GM19351 (cell line): ENCODE measurements at regions not wholly inside any gene's neighbourhood (a gene's known extent, or its start where the extent isn't known, plus 50 kb on each side); places are given as distances from the start of the nearest gene placed in this dataset.

ENCODE experiments used
- ATAC-seq: cut with Tn5 transposase; IDR thresholded peaks from one replicate; pipeline ENCODE4 v1.9.1; 2021; ENCODE audit warnings: mild to moderate bottlenecking, moderate library complexity; ENCODE audit not compliant: unreplicated experiment

DNA sequence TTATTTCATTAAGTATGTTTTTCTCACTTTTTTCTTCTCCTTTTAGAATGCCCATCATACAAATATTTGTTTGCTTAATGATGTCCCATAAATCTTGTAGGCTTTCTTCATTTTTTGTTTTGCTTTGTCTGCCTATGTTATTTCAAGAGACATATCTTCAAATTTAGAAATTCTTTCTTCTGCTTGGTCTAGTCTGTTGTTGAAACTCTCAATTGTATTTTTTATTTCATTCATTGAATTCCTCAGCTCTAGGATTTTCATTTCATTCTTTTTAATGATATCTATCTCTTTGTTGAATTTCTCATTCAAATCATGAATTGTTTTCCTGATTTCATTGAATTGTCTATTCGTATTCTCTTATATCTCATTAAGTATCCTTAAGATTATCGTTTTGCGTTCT is 125.1 kb upstream of the VIPR2 start:
- ATAC-seq, result no peak

DNA sequence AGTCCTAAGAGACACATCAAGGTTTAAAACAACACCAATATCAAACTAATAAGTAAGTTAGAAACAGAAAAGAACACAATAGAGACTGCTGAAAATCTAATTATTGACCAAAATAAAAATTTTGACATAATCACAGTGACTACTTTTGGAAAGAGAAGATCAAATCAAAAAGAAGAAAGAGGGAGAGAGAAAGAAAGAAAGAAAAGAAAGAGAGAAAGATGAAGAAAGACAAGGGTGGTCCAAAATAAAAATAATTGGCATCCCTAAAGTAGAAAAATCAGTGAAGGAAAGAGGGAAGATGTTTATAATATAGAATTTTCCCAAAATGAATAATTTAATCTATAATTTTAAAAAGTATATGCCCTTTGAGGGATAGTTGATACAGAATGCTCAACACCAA is 118.8 kb upstream of the VIPR2 start:
- no peak for ATAC-seq

DNA sequence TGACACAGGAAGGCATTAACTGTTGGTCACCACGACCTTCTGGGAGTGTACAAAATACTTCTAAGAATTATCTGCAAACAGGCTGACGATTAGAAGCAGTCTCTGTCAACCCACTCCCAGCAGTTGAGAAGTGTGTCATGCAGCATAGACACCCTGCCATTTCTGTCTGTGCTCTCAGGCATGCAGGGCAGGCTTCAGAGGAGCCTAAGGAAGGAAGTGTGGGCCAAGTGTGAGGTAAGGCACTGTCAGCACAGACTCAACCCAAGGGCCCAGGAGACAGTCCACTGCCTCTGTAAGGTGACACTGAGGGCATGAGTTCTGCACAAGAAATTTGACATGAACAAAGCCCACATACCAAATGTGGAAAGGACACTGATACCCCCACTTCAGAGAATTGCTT is 109.0 kb upstream of the VIPR2 start:
- ATAC-seq, result no peak

DNA sequence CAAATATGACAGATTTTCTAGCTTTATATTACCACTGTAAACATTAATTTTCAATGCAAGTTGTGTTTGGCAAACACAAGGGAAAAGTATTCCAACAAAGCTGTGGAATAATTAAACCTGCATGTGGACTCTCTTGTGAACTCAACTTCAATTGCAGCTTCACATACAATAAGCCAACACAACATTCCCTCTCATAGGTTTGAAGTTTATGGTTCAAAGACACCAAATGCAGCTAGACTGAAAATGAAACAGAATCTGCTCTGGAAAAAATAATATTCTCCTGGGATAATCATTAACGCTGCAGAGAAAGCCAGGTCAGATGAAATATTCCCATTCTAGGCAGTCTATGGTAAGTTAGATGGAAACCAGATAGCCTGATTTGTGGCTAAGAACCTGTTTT is 105.8 kb upstream of the VIPR2 start:
- no peak for ATAC-seq

DNA sequence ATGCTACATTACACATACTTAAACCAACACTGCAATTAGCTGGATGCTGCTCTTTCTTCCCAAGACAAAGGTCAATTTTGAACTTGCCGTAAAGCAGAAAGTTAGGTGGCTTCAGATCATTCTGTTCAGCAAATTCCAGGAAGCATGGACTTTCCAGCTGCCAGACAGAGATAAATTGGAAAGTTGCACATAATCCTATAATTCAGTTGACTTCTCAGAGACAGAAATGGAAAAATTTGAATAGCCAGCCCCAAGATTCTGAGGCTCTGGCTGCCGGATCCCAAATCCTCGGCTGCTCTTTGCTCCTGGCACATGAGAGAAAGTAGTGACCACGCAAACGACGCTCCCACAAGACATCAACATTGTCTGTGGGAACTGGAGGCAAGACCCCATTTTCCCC is 105.0 kb upstream of the VIPR2 start:
- ATAC-seq, result no peak

DNA sequence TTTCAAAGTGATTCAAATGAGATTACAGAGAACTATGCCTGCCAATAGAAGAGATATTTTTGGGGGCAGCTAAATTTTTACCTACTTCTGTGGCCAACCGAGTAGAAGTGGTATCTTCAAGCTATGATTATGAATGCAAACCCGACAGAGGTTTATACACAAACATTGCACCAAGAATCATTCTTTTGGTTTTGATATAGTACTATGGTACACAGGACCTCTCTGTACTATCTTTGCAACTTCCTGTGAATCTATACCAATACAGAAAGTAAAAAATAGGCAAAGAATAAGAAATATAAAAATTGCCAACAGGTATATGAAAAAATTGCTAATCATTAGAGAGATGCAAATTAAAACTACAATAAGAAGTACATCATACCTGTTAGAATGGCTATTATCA is 103.2 kb upstream of the VIPR2 start:
- ATAC-seq, result no peak

DNA sequence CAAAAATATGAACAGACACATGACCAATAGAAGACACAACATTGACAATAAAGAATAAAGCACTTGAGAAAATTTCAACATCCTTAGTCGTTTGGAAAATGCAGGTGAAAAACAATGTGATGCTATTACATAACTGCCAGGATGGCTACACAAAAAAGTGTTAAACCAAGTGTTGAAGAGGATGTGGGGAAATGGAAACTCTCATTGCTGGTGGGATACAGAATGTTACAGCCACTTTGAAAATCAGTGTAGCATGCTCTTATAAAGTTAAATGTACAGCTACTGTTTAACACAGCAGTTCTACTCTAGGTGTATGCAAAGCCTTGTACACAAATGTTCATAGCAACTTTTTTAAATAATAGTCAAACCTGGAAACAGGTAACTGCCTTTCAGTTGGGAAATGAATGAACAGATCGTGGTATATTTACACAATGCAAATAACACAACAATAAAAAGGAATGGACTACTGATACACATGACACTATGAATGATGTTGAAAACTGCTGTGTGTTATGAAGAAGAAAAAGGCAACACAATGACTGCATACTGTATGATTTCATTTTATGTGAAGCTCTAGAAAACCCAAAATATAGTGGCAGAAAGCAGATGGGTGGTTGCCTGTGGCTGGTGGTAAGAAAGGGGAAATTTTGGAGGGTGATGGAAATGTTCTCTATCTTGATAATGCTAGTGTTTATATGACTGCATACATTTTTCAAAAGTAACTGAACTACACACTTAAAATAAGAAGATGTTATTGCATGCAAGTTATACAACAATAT is 102.2 kb upstream of the VIPR2 start:
- ATAC-seq, result no peak

DNA sequence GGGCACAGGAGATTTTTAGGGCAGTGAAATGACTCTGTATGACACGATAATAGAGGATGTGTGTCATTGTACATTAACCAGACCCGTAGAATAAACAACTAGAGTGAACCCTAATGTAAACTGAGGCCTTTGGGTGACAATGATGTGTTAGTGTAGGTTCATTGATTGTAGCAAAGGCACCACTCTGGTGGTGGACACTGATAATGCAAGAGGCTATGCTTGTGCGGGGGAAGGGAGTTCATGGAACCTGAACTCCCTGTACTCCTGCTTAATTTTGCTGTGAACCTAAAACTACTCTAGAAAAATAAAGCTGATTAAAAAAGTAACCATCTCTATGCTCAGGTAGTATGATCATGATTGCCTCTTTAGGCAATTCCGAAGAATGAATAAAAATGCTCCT is 96.3 kb upstream of the VIPR2 start:
- ATAC-seq, result no peak

DNA sequence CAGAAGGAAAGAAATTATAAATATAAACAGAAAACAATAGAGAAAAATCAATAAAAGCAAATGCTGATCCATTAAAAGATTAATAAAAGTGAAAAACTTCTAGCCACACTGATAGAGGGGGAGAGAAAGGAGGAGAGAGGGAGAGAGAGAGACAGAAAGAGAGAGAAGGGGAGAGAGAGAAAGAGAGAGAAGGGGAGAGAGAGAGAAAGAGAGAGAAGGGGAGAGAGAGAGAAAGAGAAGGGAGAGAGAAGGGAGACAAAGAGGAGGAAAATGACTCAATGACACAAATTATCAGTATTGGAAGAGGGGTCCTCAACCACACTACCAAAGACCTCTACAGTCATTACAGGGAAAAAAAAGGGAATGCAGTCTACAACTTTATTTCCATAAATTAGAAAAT is 94.4 kb upstream of the VIPR2 start:
- no peak for ATAC-seq

DNA sequence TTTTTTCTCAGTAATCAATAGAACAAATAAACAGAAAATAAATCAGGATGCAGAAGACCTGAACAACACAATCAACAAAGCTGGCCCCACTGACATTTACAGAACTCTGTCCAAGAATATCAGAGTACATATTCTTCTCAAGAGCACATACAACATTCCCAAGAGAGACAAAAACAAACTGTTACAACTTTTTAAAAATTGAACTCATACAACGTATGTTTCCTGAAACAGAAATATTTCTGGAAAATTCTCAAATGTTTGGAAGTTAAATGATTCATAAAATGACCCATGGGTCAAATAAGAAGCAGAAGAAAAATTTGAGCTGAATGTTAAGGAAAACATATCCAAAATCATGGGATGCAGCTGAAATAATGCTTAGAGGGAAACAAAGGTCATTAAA is 93.9 kb upstream of the VIPR2 start:
- no peak for ATAC-seq

DNA sequence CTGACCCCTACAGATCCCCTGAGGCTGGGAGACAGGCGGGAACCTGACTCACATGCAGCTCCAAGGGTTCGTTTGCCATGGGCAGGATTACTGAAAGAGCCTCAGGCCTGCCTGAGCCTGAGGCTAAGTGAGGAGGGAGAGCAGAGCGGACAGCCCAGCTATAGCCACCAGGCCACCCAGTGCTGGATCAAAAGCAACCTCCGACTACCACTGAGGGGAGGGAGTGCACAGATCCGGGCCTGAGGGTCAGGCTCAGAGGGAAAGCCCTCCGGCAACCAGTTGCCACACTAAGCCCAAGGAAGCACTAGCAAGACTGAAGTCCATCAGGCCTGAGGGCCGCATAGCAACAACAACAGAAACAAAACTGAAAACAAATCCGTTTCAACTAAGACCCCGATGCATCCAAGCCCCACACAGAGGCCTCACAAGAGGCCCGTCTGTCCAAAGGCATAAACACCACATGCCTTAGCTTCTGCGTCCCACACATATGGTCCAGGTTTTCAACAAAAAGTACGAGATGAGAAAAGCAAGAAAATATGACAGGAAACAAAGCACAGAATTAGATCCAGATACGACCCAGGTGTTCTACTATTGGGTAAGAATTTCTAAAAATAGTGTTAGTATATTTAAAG is 92.5 kb upstream of the VIPR2 start:
- no peak for ATAC-seq

DNA sequence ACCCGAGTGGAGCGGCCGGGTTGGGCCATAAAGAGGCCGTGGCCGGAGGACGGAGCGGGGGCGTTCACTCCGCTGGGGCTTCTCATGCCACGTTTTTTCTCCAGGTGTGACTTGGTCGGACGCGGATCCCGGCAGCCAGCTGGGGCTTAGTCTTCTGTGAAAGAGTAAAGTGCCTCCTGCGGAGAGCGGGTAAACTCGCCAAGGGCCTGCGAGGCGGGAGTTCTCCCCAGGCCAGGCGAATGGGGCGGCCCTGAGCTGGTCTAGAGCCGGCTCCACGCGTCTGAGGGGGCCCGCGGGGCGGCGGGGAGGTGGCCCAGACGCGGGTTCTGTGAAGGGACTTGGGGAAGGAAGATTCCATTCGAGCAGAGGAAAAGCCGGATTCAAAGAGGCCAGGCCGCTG is 86.3 kb upstream of the VIPR2 start:
- ATAC-seq, result no peak

DNA sequence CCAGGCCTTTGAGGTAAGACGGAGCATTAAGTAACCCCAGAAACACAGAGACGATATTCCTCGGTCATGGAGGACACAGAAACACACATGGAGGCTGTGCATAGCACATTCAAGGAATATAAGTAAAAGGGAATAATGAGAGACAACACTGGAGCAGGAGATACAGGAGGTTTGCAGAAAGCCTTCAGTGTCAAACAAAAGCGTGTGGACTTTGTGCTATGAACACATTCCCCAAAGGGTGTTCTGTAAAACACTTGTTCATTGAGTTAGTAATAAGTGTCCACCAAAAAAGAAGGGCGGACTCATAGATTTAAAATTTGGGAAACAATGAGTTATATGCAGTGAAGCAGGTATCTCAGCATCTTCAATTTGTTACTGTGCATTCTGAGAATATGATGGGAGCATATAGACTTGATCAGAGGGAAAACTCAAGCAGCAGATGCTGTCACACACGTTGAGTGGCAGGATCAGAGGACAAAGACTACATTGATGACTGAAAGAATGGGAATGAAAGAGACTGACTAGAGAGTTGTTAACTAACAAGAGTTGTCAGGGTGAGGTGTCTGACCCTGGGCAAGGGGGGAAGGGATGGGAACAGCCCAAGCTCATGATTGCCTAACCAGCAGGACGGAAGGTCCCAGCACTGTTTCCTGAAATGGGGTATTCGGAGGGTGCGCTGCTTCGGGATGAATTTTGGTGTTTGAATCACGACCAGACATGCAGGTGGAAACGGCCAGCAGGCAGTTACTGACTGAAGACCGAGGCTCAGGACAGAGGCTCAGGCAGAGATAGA is 85.2 kb upstream of the VIPR2 start:
- ATAC-seq, result no peak

DNA sequence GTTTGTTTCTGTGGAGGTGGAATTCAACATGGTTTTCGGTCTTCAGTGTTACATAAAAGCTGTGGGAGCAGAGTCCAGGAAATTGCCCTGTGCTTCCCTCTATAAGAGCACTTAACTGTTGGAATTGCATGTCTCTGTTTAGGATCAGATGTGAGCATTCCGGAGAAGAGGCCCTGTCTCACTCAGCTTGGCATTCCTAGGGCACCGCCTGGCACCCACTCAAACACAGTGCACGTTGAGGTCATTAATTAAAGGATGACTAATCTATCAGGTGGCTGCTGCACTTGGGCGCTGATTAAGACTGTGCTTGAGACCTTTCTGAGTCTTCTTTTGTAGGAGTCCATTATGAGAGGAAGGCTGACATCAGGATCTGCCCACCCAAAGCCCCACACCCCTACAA is 82.8 kb upstream of the VIPR2 start:
- ATAC-seq, result no peak

DNA sequence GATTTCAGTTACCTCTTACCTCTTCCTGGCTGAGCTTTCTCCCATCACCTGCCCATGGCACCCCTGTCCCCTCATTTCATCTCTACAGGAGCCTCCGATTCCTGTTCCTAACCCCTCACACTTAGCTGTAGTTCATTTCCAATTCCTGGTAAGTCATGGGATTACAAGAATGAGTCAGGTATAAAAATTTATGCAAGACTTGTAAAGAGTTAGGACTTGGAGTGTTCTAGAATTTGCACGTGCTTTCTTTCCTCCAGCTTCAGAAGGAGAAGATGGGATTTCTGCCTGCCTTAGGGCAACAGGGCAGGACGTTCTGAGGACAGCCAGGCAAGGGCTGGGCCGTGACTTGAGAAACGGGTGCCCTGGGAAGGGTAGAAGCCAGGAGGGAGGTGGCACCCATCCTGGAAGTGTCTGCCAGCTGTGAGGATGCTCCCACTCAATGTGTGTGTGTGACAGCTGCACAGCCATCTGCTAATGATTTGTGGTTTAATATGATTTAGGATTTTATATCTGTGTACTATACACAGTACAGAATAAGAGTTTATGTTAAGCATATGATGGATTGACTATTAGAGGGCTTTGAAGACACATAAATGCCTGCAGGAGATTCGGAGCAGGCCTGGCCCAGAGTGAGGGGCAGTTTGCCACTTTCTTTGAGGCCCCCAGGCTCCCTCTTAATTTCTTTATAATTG is 81.5 kb upstream of the VIPR2 start:
- no peak for ATAC-seq

DNA sequence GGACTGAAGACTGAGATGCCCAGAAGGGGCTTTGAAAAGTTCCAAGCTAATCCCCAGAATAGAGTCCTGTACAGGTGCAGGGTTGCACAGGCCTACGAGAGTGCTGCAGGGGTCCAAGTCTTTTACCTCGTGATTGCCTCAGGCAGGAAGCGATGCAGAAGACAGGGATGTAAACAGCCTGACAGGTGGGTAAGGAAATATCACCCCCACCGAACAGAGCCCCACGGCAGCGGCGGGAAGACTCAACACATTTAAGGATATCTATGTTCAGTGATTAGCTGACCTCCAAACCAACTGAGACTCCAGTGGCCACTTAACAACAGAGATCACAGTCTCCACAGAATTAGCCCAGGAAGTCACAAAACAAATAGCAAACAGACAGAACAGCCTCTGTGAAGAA is 73.9 kb upstream of the VIPR2 start:
- no peak for ATAC-seq

DNA sequence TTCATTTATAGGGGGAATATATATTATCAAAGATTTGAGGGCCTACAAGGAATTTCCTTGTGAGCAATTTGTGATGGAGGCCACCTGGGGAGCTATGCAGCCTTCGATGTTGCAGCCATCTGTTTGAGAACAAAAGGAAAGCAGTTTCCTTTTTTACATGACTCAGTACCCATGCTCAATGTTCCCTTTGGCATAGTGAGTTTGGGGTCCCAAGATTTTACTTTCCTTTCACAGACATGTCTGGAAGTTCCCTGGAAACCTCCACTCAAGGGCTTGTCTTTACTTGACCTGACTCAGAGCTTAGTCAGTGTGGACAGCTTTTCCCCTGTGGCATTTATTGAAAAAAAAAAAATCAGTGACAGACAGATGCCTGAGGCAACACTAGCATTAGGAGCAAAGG is 73.5 kb upstream of the VIPR2 start:
- no peak for ATAC-seq

DNA sequence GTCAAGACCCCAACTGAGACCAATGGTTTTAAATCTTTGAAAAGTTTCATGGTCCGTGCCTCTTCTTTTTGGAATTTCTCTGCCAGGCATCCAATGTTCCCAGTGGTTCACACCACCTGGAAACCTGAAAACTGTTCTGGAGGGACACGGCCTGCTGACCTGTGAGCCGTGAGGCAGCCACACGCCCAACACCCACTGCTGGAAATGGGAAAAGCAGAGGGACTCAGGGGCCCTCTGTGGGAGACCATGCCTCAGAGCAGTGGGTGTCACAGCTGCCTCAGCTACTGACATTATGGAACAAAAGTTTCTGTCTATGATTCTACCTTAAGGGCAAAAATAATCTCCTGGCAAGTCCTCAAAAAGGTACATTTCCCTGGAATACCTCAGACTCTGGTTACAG is 70.4 kb upstream of the VIPR2 start:
- ATAC-seq, result no peak

DNA sequence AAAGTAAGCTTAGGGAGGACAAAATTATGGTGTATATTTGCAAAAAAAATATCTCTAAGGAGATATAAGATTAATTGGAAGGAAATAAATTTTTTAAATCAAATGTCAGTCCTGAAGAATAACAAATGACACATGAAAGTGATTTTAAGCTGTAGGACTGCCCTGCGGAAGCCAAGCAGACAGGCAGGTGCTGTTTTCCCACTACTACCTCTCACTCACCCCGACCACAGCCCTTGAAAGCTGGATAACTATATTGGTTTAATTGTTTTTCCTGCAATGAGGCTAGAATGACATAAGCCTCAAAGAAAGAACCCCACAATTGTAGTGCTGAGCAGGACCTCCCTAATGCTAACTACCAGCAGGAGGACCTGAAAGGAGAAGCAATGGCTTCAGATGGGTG is 68.6 kb upstream of the VIPR2 start:
- no peak for ATAC-seq

DNA sequence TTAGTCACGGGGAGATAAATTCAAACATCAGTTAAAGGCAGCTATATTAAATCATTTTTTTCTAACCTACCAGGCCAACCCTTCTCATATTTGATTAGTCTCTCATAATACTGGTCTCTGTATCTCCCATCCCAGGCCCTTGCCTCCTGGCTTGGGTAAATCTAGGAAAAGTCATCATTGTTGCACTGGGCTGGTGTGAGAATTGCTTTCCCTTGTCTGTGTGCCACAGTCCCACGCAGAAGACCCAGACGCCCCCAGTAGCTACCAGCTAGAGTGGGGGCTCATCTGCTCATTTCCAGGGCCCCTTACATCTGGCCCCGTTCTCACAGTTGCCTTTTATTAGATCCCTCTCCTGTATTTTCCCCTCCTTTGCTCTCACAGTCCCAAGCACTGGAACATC is 67.6 kb upstream of the VIPR2 start:
- ATAC-seq, result no peak

DNA sequence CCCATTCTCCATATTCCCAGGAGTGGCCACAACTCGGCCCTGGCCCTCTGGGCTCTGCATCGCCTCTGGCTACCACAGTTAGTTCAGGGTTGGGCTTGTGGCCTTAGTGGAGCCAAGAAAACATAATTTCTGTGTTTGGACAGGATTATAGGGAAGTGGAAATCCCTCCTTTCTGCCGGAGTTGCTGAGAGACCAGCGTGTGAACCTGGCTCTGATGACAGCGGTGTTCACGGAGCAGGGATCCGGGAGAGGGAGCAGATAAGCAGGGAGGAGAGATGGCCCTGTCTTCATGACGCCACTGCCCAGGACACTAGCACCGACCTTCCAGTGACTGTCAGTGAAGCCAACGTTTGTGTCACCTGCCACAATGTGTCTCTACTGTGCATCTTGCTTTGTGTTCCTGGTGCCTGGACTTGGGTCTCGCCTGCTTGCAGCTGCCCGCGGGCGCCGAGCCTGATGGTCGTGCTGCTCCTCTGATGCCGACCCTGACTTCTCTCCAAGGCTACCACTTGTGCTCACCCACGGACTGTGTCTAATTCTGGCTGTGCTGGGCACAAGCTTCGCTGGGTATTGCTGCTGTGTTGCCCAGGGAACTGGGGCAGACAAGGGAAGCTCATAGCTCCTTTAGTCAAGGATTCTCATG is 67.0 kb upstream of the VIPR2 start:
- no peak for ATAC-seq
